ENCODE measurements at regions not wholly inside any gene's neighbourhood (a gene's known extent, or its start where the extent isn't known, plus 50 kb on each side); places are given as distances from the start of the nearest gene placed in this dataset.
A peak's percentile ranks its signal among the peaks of the same experiment; 100 is the strongest.

DNA sequence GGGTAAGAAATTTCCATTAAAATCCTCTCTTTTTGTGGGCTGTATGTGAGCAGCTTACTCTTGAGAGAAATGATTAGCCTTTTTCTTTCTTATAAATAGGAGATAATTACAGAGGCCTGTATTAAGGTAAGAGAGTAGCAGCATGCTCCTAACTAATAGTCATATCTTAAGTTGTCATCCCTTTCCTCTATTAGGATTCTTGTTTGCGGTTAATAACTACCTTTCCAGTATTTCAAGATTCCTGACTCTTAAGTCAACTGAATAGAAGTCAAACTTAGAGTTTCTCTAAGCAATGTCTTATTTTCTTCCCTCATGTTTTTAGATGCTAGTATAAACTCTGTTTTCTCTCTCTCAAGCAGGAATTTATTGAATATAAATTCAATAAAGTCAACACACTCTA lies 139.9 kb upstream of the GPRIN3 start:
- TF ChIP-seq GABPA (IDR thresholded peaks at IDR 0.05; ENCODE audit: low read depth) = no peak
- TF ChIP-seq, protein P1, sequence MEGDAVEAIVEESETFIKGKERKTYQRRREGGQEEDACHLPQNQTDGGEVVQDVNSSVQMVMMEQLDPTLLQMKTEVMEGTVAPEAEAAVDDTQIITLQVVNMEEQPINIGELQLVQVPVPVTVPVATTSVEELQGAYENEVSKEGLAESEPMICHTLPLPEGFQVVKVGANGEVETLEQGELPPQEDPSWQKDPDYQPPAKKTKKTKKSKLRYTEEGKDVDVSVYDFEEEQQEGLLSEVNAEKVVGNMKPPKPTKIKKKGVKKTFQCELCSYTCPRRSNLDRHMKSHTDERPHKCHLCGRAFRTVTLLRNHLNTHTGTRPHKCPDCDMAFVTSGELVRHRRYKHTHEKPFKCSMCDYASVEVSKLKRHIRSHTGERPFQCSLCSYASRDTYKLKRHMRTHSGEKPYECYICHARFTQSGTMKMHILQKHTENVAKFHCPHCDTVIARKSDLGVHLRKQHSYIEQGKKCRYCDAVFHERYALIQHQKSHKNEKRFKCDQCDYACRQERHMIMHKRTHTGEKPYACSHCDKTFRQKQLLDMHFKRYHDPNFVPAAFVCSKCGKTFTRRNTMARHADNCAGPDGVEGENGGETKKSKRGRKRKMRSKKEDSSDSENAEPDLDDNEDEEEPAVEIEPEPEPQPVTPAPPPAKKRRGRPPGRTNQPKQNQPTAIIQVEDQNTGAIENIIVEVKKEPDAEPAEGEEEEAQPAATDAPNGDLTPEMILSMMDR (IDR thresholded peaks at IDR 0.05; ENCODE audit: insufficient read depth, low read length) = no peak
- TF ChIP-seq POLR2AphosphoS5 (IDR thresholded peaks at IDR 0.05; ENCODE audit: low read depth) = no peak
- TF ChIP-seq, protein P2, sequence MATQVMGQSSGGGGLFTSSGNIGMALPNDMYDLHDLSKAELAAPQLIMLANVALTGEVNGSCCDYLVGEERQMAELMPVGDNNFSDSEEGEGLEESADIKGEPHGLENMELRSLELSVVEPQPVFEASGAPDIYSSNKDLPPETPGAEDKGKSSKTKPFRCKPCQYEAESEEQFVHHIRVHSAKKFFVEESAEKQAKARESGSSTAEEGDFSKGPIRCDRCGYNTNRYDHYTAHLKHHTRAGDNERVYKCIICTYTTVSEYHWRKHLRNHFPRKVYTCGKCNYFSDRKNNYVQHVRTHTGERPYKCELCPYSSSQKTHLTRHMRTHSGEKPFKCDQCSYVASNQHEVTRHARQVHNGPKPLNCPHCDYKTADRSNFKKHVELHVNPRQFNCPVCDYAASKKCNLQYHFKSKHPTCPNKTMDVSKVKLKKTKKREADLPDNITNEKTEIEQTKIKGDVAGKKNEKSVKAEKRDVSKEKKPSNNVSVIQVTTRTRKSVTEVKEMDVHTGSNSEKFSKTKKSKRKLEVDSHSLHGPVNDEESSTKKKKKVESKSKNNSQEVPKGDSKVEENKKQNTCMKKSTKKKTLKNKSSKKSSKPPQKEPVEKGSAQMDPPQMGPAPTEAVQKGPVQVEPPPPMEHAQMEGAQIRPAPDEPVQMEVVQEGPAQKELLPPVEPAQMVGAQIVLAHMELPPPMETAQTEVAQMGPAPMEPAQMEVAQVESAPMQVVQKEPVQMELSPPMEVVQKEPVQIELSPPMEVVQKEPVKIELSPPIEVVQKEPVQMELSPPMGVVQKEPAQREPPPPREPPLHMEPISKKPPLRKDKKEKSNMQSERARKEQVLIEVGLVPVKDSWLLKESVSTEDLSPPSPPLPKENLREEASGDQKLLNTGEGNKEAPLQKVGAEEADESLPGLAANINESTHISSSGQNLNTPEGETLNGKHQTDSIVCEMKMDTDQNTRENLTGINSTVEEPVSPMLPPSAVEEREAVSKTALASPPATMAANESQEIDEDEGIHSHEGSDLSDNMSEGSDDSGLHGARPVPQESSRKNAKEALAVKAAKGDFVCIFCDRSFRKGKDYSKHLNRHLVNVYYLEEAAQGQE (IDR thresholded peaks at IDR 0.05; ENCODE audit: insufficient replicate concordance, low read depth) = no peak
- TF ChIP-seq SPI1 (IDR thresholded peaks at IDR 0.05; ENCODE audit: borderline replicate concordance, low read depth) = no peak
- no peak for DNase-seq (ENCODE audit: low read depth in 1 of 2, low spot score in 1 of 2)
- H3K4me3 ChIP-seq (replicated peaks; ENCODE audit: insufficient read depth, low read length) = no peak overlapping the region
- H3K27me3 ChIP-seq (ENCODE audit: insufficient read depth, poor library complexity, severe bottlenecking) = no peaks in the 10 kb centered on the region
- no peak overlapping the region for H3K27ac ChIP-seq (replicated peaks)

DNA sequence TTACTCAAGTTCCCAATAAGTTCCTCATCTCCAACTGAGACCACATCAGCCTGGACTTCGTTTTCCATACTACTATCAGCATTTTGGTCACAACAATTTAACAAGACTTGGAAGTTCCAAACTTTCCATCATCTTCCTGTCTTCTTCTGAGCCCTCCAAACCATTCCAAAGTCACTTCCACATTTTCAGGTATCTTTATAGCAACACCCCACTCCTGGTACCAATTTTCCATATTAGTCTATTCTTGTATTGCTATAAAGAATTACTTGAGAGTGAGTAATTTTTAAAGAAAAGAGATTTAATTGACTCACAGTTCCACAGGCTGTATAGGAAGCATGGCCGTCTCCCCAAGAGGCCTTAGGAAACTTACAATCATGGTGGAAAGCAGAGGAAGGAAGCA lies 138.6 kb upstream of the GPRIN3 start:
- Histone ChIP-seq H3K27me3 (ENCODE audit: insufficient read depth, poor library complexity, severe bottlenecking) (no peaks in the 10 kb centered on the region), H3K4me3 (replicated peaks; ENCODE audit: insufficient read depth, low read length) (no peak overlapping the region), H3K27ac (replicated peaks) (no peak overlapping the region)
- DNase-seq (ENCODE audit: low read depth in 1 of 2, low spot score in 1 of 2) = no peak
- TF ChIP-seq GABPA (IDR thresholded peaks at IDR 0.05; ENCODE audit: low read depth) (no peak), POLR2AphosphoS5 (IDR thresholded peaks at IDR 0.05; ENCODE audit: low read depth) (no peak), SPI1 (IDR thresholded peaks at IDR 0.05; ENCODE audit: borderline replicate concordance, low read depth) (no peak)
- TF ChIP-seq, protein P2 (IDR thresholded peaks at IDR 0.05; ENCODE audit: insufficient replicate concordance, low read depth) = no peak
- TF ChIP-seq, protein P1 (IDR thresholded peaks at IDR 0.05; ENCODE audit: insufficient read depth, low read length) = no peak

DNA sequence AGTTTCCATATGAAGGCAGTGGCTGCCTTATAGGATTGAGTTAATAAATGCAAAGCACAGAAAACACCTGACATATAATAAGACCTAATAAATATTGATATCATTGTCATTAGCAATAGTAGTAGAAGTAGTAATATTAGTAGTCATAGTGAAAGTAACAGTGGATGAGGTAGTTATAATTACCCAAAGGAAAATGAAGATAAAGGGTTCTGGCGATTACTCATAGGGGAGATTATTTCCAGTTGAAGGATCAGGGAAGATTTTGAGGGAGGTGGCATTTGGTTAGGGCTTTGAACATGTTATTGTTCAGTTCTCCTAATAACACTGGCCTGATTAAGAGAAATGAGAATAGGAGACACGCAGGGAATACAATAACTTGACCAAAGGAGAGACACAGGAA lies 131.9 kb upstream of the GPRIN3 start:
- no peak overlapping the region for H3K4me3 ChIP-seq (replicated peaks; ENCODE audit: insufficient read depth, low read length)
- TF ChIP-seq, protein P1 (IDR thresholded peaks at IDR 0.05; ENCODE audit: insufficient read depth, low read length) = no peak
- TF ChIP-seq SPI1 (IDR thresholded peaks at IDR 0.05; ENCODE audit: borderline replicate concordance, low read depth) (no peak), POLR2AphosphoS5 (IDR thresholded peaks at IDR 0.05; ENCODE audit: low read depth) (no peak)
- no peak overlapping the region for H3K27ac ChIP-seq (replicated peaks)
- DNase-seq (ENCODE audit: low read depth in 1 of 2, low spot score in 1 of 2) = no peak
- H3K27me3 ChIP-seq (ENCODE audit: insufficient read depth, poor library complexity, severe bottlenecking) = no peaks in the 10 kb centered on the region

DNA sequence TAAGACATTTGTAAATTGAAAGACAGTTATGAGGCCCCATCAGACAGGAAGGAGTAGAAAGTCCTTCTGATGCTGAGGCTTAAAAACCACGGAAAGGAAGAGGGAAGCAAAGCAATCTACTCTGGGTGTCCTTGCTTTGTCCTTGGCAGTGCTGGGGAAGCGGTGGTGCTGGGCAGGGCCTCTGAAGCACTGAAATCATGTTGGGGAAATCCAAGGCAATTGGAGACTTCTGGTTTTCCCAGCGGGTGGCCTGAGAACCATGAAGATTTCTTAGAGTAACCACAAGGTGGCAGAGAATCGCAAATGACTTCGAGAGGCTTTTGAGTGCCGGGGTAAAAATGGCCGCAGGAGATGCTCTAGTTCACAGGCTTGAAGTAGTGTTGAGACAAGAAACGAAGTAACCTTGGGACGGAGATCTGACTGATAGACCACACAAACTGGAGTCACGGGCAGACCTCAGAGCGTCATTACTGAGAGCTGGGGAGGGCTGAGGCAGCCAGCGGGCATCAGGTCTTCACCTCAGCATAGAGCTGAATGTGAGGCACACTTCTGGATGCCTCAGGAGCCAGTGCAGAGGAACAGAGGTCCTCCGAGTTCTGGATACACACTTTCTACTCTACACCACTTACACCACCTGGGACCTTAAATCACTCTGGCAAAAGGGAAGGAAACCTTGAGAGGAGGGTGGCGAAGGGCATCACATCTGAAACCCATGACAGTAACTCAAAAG lies 130.7 kb upstream of the GPRIN3 start:
- TF ChIP-seq SPI1 (IDR thresholded peaks at IDR 0.05; ENCODE audit: borderline replicate concordance, low read depth) (no peak), GABPA (IDR thresholded peaks at IDR 0.05; ENCODE audit: low read depth) (no peak), POLR2AphosphoS5 (IDR thresholded peaks at IDR 0.05; ENCODE audit: low read depth) (no peak)
- TF ChIP-seq, protein P2 (IDR thresholded peaks at IDR 0.05; ENCODE audit: insufficient replicate concordance, low read depth) = no peak
- TF ChIP-seq, protein P1 (IDR thresholded peaks at IDR 0.05; ENCODE audit: insufficient read depth, low read length) = no peak
- Histone ChIP-seq H3K27ac (replicated peaks) (no peak overlapping the region), H3K27me3 (ENCODE audit: insufficient read depth, poor library complexity, severe bottlenecking) (no peaks in the 10 kb centered on the region), H3K4me3 (replicated peaks; ENCODE audit: insufficient read depth, low read length) (no peak overlapping the region)
- peak; percentile 3 to 54 for DNase-seq (ENCODE audit: low read depth in 1 of 2, low spot score in 1 of 2)

Data from HL-60 (cell line).